ENCODE measurements at regions not wholly inside any gene's neighbourhood (a gene's known extent, or its start where the extent isn't known, plus 50 kb on each side); places are given as distances from the start of the nearest gene placed in this dataset.

DNA sequence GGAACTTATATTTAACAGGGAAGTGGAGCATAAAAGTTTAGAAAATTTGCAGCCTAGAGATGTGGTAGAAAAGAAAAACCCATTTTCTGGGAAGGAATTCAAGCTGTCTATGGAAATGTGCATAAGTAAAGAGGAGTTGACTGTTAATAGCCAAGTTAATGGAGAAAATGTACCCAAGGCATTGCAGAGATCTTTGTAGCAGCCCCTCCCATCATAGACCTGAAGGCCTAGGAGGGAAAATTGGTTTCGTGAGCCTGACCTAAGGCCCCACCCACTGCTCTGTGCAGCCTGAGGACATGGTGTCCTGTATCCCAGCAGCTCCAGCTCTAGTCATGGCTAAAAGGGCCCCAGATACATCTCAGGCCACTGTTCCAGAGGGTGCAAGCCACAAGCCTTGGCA, 772.4 kb upstream of the RIOK2 start:
- TF ChIP-seq, protein P1, sequence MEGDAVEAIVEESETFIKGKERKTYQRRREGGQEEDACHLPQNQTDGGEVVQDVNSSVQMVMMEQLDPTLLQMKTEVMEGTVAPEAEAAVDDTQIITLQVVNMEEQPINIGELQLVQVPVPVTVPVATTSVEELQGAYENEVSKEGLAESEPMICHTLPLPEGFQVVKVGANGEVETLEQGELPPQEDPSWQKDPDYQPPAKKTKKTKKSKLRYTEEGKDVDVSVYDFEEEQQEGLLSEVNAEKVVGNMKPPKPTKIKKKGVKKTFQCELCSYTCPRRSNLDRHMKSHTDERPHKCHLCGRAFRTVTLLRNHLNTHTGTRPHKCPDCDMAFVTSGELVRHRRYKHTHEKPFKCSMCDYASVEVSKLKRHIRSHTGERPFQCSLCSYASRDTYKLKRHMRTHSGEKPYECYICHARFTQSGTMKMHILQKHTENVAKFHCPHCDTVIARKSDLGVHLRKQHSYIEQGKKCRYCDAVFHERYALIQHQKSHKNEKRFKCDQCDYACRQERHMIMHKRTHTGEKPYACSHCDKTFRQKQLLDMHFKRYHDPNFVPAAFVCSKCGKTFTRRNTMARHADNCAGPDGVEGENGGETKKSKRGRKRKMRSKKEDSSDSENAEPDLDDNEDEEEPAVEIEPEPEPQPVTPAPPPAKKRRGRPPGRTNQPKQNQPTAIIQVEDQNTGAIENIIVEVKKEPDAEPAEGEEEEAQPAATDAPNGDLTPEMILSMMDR (IDR thresholded peaks at IDR 0.05), result no peak
- Mint-ChIP-seq H3K4me3 (no peak overlapping the region), H3K4me1 (no peaks in the 10 kb centered on the region), H3K9me3 (peaks cover 11% of the 10 kb centered on the region), H3K27ac (no peak overlapping the region), H3K27me3 (no peaks in the 10 kb centered on the region), H3K36me3 (ENCODE audit: low read depth) (no peaks in the 10 kb centered on the region)
- ATAC-seq (ENCODE audit: low read depth) (no peak), DNase-seq (no peak)
- intact Hi-C loops (cut with micrococcal nuclease), result no loop called here
- ChIA-PET CTCF (no interaction called here), POLR2A (no interaction called here)

DNA sequence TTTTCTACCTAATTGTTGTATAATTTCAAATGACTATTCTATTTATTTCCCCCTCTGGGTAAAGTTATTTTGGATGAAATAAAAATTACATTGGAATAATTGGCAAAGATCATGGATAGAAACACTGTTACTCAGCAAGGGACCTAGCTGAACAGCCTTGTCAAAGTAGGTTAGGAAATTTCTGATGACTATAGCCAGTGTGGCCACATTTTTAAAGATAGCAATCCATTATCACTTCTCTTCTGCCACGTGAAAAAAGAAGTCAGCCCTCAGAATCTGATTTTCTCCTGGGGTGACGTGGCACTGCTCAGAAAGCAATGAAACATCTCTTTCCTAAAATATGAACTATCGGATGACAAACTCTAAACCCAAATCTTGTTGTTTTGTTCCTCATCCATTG, 784.2 kb upstream of the RIOK2 start:
- CTCF ChIA-PET, result no interaction called here
- H3K9me3 Mint-ChIP-seq, result peaks cover 3% of the 10 kb centered on the region
- no peaks in the 10 kb centered on the region for H3K4me1 Mint-ChIP-seq
- no peak for ATAC-seq (ENCODE audit: low read depth)
- no peaks in the 10 kb centered on the region for H3K27me3 Mint-ChIP-seq
- TF ChIP-seq, protein P1 (IDR thresholded peaks at IDR 0.05), result no peak
- intact Hi-C loops (cut with micrococcal nuclease), result no loop called here
- POLR2A ChIA-PET, result no interaction called here
- H3K27ac Mint-ChIP-seq, result no peak overlapping the region
- no peaks in the 10 kb centered on the region for H3K36me3 Mint-ChIP-seq (ENCODE audit: low read depth)
- DNase-seq, result no peak
- no peak overlapping the region for H3K4me3 Mint-ChIP-seq

DNA sequence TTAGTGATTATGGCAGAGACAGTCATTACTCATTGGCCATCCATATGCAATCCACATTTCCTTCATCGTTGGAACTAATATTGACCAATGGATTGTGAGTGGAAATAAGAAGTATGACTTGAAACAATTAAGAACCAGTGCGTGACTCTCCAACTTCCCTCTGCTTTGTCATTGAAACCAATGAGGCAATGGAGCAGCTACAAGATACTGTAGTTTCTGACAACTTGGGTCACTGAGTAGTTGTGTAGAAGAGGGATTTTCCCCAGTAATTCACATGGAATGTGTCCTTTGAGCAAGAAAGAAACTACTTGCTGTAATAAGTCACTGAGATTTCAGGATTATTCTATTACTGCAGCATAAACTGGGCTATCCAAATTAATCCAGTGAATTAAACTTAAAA, 785.3 kb upstream of the RIOK2 start:
- ChIA-PET POLR2A (no interaction called here), CTCF (no interaction called here)
- Mint-ChIP-seq H3K27me3 (no peaks in the 10 kb centered on the region), H3K9me3 (peaks cover 3% of the 10 kb centered on the region), H3K4me3 (no peak overlapping the region), H3K36me3 (ENCODE audit: low read depth) (no peaks in the 10 kb centered on the region), H3K4me1 (no peaks in the 10 kb centered on the region), H3K27ac (no peak overlapping the region)
- TF ChIP-seq, protein P1 (IDR thresholded peaks at IDR 0.05), result no peak
- ATAC-seq (ENCODE audit: low read depth), result no peak
- intact Hi-C loops (cut with micrococcal nuclease), result no loop called here
- DNase-seq, result no peak

DNA sequence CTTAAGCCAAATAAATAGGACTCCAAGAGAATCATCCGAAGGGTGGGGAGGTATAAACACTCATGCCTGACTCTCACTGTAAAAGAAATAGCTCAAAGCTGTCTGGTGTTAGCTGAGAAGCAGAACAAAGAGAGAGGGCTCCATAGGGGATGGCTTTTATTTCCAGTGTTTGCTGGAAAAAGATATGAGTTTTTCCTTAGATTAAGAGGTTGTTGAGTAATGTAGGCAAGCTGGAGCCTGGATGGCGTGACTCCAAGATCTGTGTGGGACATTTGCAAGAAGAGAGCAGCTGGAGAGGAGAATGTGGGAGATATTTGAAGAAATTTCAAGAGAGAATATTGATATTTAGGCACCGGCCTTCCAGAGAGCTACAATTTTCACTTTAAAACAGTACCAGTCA, 793.7 kb upstream of the RGMB start:
- intact Hi-C loops (cut with micrococcal nuclease), result no loop called here
- Mint-ChIP-seq H3K27ac (no peak overlapping the region), H3K4me1 (no peaks in the 10 kb centered on the region), H3K9me3 (no peaks in the 10 kb centered on the region), H3K4me3 (no peak overlapping the region), H3K27me3 (no peaks in the 10 kb centered on the region), H3K36me3 (ENCODE audit: low read depth) (no peaks in the 10 kb centered on the region)
- CTCF ChIA-PET, result no interaction called here
- DNase-seq (no peak), ATAC-seq (ENCODE audit: low read depth) (no peak)
- TF ChIP-seq, protein P1 (IDR thresholded peaks at IDR 0.05), result no peak
- POLR2A ChIA-PET, result no interaction called here

DNA sequence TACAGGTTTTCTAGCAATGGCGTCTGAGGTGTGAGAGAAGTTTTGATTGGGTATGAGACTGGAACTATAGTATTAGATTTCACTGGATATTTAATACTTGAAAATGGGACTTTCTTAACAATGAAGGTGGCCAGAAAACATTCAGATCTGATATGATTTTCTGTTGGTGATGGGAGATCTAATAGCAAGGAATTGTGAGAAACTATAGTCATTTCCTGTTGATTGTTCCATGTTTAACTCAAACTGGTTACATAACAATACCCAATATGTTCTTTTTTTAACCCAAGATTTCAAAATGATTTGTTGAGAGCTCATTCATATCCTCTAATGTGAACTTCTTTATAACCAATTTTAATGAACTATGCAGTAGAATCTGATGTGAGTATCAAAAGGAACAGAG, 793.2 kb upstream of the RGMB start:
- Mint-ChIP-seq H3K36me3 (ENCODE audit: low read depth) (no peaks in the 10 kb centered on the region), H3K9me3 (no peaks in the 10 kb centered on the region), H3K27me3 (no peaks in the 10 kb centered on the region), H3K4me3 (no peak overlapping the region), H3K27ac (no peak overlapping the region), H3K4me1 (no peaks in the 10 kb centered on the region)
- POLR2A ChIA-PET, result no interaction called here
- CTCF ChIA-PET, result no interaction called here
- intact Hi-C loops (cut with micrococcal nuclease), result no loop called here
- ATAC-seq (ENCODE audit: low read depth) (no peak), DNase-seq (no peak)
- TF ChIP-seq, protein P1 (IDR thresholded peaks at IDR 0.05), result no peak

Measured in activated B cell treated with CpG ODN at 0.5 μM for 24 hours (primary cell).